ENCODE measurements at regions not wholly inside any gene's neighbourhood (a gene's known extent, or its start where the extent isn't known, plus 50 kb on each side); places are given as distances from the start of the nearest gene placed in this dataset.

DNA sequence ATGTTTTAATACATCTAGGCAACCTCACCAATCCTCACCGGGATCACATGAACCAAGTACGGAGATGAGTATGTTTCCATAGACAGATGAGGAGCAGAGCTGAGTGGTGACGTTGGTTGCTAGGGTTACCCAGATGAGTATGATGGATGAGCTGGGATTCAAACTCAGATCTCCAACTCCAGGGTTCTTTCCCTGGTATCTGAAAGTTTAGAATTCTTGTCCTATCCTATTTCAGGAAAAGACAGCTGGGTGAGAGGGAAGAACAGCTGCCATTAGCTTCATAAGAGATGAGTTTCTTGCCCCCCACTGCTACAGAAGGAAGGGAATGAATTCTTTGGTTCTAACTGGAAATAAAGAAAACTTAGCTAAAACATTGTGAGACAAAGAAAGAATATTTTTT is 728.9 kb upstream of the TBX3 start:
- H3K4me3 ChIP-seq (replicated peaks in 1 of 3), result no peak overlapping the region
- no peaks in the 10 kb centered on the region for H3K27me3 ChIP-seq
- intact Hi-C loops (cut with DNase I), result no loop called here
- no peaks in the 10 kb centered on the region for H3K9me3 ChIP-seq
- 89 to 93% methylated on average over 3 of the region's 3 CpGs for WGBS, 2 donors
- no peak overlapping the region for H3K27ac ChIP-seq
- no peaks in the 10 kb centered on the region for H3K36me3 ChIP-seq
- DNase-seq, result no peak
- no peaks in the 10 kb centered on the region for H3K4me1 ChIP-seq
- TF ChIP-seq, protein P1, sequence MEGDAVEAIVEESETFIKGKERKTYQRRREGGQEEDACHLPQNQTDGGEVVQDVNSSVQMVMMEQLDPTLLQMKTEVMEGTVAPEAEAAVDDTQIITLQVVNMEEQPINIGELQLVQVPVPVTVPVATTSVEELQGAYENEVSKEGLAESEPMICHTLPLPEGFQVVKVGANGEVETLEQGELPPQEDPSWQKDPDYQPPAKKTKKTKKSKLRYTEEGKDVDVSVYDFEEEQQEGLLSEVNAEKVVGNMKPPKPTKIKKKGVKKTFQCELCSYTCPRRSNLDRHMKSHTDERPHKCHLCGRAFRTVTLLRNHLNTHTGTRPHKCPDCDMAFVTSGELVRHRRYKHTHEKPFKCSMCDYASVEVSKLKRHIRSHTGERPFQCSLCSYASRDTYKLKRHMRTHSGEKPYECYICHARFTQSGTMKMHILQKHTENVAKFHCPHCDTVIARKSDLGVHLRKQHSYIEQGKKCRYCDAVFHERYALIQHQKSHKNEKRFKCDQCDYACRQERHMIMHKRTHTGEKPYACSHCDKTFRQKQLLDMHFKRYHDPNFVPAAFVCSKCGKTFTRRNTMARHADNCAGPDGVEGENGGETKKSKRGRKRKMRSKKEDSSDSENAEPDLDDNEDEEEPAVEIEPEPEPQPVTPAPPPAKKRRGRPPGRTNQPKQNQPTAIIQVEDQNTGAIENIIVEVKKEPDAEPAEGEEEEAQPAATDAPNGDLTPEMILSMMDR (IDR thresholded peaks at IDR 0.05), result no peak
- TF ChIP-seq POLR2A (IDR thresholded peaks at IDR 0.05), result no peak

DNA sequence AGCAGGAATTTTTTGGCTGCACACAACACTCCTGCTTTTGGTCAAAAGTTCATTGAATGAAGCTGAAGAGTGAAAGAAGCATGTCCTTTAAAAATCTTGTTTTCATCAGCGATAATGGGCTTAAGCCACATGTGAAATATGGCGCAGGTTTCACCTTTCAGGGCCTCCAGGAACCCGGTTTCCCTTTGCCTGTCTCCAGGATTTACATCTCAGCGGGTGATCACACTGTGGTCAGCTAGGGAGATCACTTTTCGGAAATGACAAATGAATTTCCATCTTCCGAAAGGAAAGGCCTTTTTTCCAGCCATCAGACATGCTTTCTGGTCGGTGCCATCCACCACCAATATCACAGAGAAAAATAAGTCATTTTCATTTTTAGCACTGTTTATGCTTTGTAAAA is 727.1 kb upstream of the TBX3 start:
- no peak overlapping the region for H3K27ac ChIP-seq
- H3K4me3 ChIP-seq (replicated peaks in 1 of 3), result no peak overlapping the region
- intact Hi-C loops (cut with DNase I), result no loop called here
- TF ChIP-seq, protein P1 (IDR thresholded peaks at IDR 0.05), result no peak
- TF ChIP-seq POLR2A (IDR thresholded peaks at IDR 0.05), result no peak
- H3K4me1 ChIP-seq, result no peaks in the 10 kb centered on the region
- H3K9me3 ChIP-seq, result no peaks in the 10 kb centered on the region
- WGBS, 2 donors, result 76 to 84% methylated on average over 7 of the region's 7 CpGs
- H3K27me3 ChIP-seq, result no peaks in the 10 kb centered on the region
- no peaks in the 10 kb centered on the region for H3K36me3 ChIP-seq
- DNase-seq, result no peak

DNA sequence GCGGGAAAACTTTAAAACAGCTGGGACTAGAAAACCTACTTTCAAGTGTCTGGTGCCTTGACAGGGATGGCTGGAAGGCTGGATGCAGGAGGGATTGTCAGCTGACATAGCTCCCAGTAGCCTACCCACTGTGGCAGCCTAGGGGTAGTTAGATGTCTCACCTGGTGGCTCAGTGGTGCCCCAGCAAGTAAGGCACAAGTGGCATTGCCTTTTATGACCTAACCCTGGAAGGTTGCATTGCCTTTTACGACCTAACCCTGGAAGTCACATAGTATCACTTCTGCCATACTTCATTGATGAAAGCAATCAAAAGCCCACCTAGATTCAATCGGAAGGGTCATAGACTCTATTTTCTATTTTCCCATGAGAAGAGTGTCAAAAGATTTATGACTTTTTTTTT is 724.7 kb upstream of the TBX3 start:
- no peak overlapping the region for H3K4me3 ChIP-seq (replicated peaks in 1 of 3)
- no peaks in the 10 kb centered on the region for H3K4me1 ChIP-seq
- 93 to 99% methylated on average over 3 of the region's 3 CpGs for WGBS, 2 donors
- no peaks in the 10 kb centered on the region for H3K27me3 ChIP-seq
- no peaks in the 10 kb centered on the region for H3K9me3 ChIP-seq
- intact Hi-C loops (cut with DNase I), result no loop called here
- no peaks in the 10 kb centered on the region for H3K36me3 ChIP-seq
- H3K27ac ChIP-seq, result no peak overlapping the region
- no peak for TF ChIP-seq POLR2A (IDR thresholded peaks at IDR 0.05)
- no peak for DNase-seq

DNA sequence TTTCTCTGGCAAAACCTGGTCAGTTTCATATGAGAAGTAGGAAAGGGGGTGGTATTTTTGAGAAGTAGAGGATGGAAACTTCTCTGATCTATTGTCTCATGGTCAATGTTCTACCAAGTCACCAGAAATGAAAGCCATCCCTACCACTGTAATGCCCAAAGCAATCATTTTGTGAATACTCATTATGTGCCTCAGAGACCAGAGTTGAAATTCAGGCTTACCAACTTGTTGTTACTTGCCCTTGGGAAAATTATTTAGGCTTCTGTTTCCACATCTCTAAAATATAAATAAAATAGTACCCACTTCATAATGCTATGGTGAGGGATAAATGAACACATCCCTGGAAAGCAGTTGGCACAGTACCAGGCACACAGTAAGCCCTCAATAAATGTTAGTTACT is 723.7 kb upstream of the TBX3 start:
- intact Hi-C loops (cut with DNase I), result no loop called here
- Histone ChIP-seq H3K27ac (no peak overlapping the region), H3K4me3 (replicated peaks in 1 of 3) (no peak overlapping the region), H3K4me1 (no peaks in the 10 kb centered on the region), H3K27me3 (no peaks in the 10 kb centered on the region), H3K36me3 (no peaks in the 10 kb centered on the region), H3K9me3 (no peaks in the 10 kb centered on the region)
- TF ChIP-seq POLR2A (IDR thresholded peaks at IDR 0.05), result no peak
- TF ChIP-seq, protein P1 (IDR thresholded peaks at IDR 0.05), result no peak
- DNase-seq, result no peak

DNA sequence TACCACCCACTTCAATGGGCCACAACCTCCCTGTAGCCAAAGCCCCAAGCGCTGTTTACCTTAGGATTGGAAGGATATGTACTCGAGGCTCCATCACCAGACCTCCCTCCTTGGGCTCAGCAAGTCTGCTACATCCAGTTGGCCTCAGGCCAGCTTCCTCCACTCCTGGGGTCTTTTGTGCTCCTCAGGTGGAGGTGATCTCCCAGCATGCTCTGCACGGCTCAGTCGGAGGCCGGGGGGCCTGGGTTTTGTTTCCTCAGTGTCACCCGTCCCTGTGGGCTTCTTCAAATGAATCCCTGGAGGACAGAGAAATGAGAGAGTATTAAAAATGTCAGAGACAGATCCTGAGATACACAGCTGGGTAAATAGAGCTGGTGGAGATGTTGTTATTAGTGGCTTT is 723.1 kb upstream of the TBX3 start:
- Histone ChIP-seq H3K27ac (no peak overlapping the region), H3K27me3 (no peaks in the 10 kb centered on the region), H3K36me3 (no peaks in the 10 kb centered on the region), H3K4me3 (replicated peaks in 1 of 3) (no peak overlapping the region), H3K9me3 (no peaks in the 10 kb centered on the region), H3K4me1 (no peaks in the 10 kb centered on the region)
- 38 to 47% methylated on average over 6 of the region's 6 CpGs for WGBS, 2 donors
- intact Hi-C loops (cut with DNase I), result no loop called here
- no peak for TF ChIP-seq POLR2A (IDR thresholded peaks at IDR 0.05)
- TF ChIP-seq, protein P1 (IDR thresholded peaks at IDR 0.05), result no peak
- DNase-seq, result no peak

DNA sequence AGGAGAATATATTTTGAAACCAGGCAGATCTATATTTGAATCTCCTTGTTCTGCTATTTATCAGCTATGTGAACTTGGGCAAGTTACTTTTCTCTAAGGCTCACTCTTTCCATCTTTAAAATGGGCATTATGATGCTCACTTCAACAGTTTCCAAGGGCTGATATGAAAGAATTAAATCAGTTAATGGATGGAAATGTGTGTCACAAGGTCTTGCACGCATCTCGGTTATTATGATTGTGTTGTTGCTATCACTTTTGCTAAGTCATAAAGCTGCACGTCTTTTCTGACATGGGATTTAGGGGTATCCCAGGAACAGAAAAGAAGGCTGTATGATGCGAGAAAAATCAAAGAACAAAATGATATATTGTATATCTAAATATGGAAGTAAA is 721.5 kb upstream of the TBX3 start:
- Histone ChIP-seq H3K27ac (no peak overlapping the region), H3K36me3 (no peaks in the 10 kb centered on the region), H3K27me3 (no peaks in the 10 kb centered on the region), H3K9me3 (no peaks in the 10 kb centered on the region), H3K4me1 (no peaks in the 10 kb centered on the region), H3K4me3 (replicated peaks in 1 of 3) (no peak overlapping the region)
- TF ChIP-seq, protein P1 (IDR thresholded peaks at IDR 0.05), result no peak
- no peak for TF ChIP-seq POLR2A (IDR thresholded peaks at IDR 0.05)
- WGBS, 2 donors, result 92 to 93% methylated on average over 4 of the region's 4 CpGs
- intact Hi-C loops (cut with DNase I), result no loop called here
- no peak for DNase-seq

Measured in thyroid gland (tissue), 4 donors.